ENCODE measurements at regions not wholly inside any gene's neighbourhood (a gene's known extent, or its start where the extent isn't known, plus 50 kb on each side); places are given as distances from the start of the nearest gene placed in this dataset.

GRCh38 chr5:32996336-32996735 lies 285.2 kb downstream of the NPR3 start:
- no peaks in the 10 kb centered on the region for H3K79me2 ChIP-seq (ENCODE audit: insufficient read depth, low read length)
- FAIRE-seq: no peak
- ChIA-PET CTCF (ENCODE audit: low intra/inter-chr PET ratio, low total read pairs) (no interaction called here), POLR2A (no interaction called here)
- no peaks in the 10 kb centered on the region for H3K9me3 ChIP-seq (ENCODE audit: low read length)
- H3K27ac ChIP-seq (ENCODE audit: extremely low read length, insufficient read depth, low read length): no peak overlapping the region
- DNase-seq (ENCODE audit: low spot score): no peak
- no peaks in the 10 kb centered on the region for H3K27me3 ChIP-seq (ENCODE audit: control insufficient read depth in 1 of 2, insufficient read depth in 2 of 2, low read length in 2 of 2)
- no peak overlapping the region for H3K4me3 ChIP-seq (replicated peaks in 1 of 3; ENCODE audit: insufficient read depth in 1 of 3, low read depth in 2 of 3, low read length in 3 of 3)
- no peaks in the 10 kb centered on the region for H3K4me1 ChIP-seq (ENCODE audit: insufficient read depth, low read length)
- BruUV-seq (replicated peaks): no TSS peak
- 0% methylated on average over 1 of the region's 1 CpG for WGBS (ENCODE audit: low lambda C conversion rate)
- no peak overlapping the region for H3K9ac ChIP-seq (ENCODE audit: insufficient read depth, low read depth, low read length)
- H2AFZ ChIP-seq (ENCODE audit: low read length): no peak overlapping the region
- H3K4me2 ChIP-seq (ENCODE audit: low read depth, low read length): no peak overlapping the region
- in situ Hi-C loops (cut with HindIII; ENCODE audit: extremely low pct_ligation_motif_present, low pct_unique_long_range_greater_than_20kb): no loop called here
- intact Hi-C loops (cut with micrococcal nuclease; ENCODE audit: unreplicated experiment): no loop called here
- H3K36me3 ChIP-seq (replicated peaks in 1 of 2; ENCODE audit: control insufficient read depth in 1 of 2, insufficient read depth in 2 of 2, low read length in 2 of 2): no peaks in the 10 kb centered on the region
- ATAC-seq: no peak
- no peaks in the 10 kb centered on the region for H4K20me1 ChIP-seq (ENCODE audit: insufficient read depth, low read length)
- no peak for TF ChIP-seq RERE (CRISPR knock-in tag; IDR thresholded peaks at IDR 0.05; ENCODE audit: low read depth)
- no peak for TF ChIP-seq THYN1 (CRISPR knock-in tag; IDR thresholded peaks at IDR 0.05; ENCODE audit: borderline replicate concordance, low read depth)
- no peak for TF ChIP-seq DPF2 (CRISPR knock-in tag; IDR thresholded peaks at IDR 0.05; ENCODE audit: borderline replicate concordance, low read depth)
- no peak for TF ChIP-seq USF2 (IDR thresholded peaks at IDR 0.05; ENCODE audit: low read depth, low read length)
- TF ChIP-seq USF2 (CRISPR knock-in tag; IDR thresholded peaks at IDR 0.05; ENCODE audit: borderline replicate concordance): no peak
- TF ChIP-seq ZNF609 (CRISPR knock-in tag; IDR thresholded peaks at IDR 0.05; ENCODE audit: borderline replicate concordance): no peak
- TF ChIP-seq TAF15 (IDR thresholded peaks at IDR 0.05; ENCODE audit: low read depth, low read length, poor library complexity, severe bottlenecking): no peak
- TF ChIP-seq ZNF430 (CRISPR knock-in tag; IDR thresholded peaks at IDR 0.05): no peak
- no peak for TF ChIP-seq ZHX1 (CRISPR knock-in tag; IDR thresholded peaks at IDR 0.05; ENCODE audit: low read depth)
